ENCODE measurements at regions not wholly inside any gene's neighbourhood (a gene's known extent, or its start where the extent isn't known, plus 50 kb on each side); places are given as distances from the start of the nearest gene placed in this dataset.

DNA sequence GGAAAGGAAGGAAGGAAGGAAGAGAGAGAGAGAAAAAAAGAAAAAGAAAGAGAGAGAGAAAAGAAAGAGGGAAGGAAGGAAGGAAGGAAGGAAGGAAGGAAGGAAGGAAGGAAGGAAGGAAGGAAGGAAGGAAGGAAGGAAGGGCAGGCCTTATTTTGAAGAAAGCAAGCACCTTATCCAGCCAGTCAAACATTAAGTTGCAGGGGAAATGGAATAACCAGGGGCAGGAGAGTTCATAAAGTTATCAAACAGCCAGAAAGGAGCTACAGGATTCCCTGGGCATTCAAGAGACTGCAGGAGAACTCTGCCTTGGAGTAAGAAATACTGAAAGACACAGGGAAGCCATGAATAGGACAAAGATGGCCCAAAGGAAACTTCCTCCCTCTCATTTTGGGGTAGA lies 672.0 kb upstream of the INTU start:
- Histone ChIP-seq H3K36me3 (ENCODE audit: control insufficient read depth, low read length) (no peaks in the 10 kb centered on the region), H3K27me3 (ENCODE audit: control insufficient read depth, low read length) (no peaks in the 10 kb centered on the region), H3K27ac (ENCODE audit: low read depth, low read length) (no peak overlapping the region), H3K9me3 (ENCODE audit: control insufficient read depth, insufficient read depth, low read length) (no peaks in the 10 kb centered on the region), H3F3A (ENCODE audit: control insufficient read depth, insufficient read depth) (no peaks in the 10 kb centered on the region), H3K4me3 (ENCODE audit: low read length) (no peak overlapping the region), H3K9me2 (replicated peaks; ENCODE audit: control insufficient read depth, low read length) (no peaks in the 10 kb centered on the region), H3K4me1 (ENCODE audit: control insufficient read depth, low read length) (no peaks in the 10 kb centered on the region), H4K20me1 (ENCODE audit: control insufficient read depth, insufficient read depth, low read depth, low read length) (no peaks in the 10 kb centered on the region), H3K4me2 (ENCODE audit: low read length) (no peak overlapping the region), H3K79me2 (ENCODE audit: control insufficient read depth, low read length) (no peaks in the 10 kb centered on the region)
- TF ChIP-seq EZH2phosphoT487 (IDR thresholded peaks at IDR 0.05; ENCODE audit: borderline replicate concordance, low read length) = no peak
- TF ChIP-seq, protein P1, sequence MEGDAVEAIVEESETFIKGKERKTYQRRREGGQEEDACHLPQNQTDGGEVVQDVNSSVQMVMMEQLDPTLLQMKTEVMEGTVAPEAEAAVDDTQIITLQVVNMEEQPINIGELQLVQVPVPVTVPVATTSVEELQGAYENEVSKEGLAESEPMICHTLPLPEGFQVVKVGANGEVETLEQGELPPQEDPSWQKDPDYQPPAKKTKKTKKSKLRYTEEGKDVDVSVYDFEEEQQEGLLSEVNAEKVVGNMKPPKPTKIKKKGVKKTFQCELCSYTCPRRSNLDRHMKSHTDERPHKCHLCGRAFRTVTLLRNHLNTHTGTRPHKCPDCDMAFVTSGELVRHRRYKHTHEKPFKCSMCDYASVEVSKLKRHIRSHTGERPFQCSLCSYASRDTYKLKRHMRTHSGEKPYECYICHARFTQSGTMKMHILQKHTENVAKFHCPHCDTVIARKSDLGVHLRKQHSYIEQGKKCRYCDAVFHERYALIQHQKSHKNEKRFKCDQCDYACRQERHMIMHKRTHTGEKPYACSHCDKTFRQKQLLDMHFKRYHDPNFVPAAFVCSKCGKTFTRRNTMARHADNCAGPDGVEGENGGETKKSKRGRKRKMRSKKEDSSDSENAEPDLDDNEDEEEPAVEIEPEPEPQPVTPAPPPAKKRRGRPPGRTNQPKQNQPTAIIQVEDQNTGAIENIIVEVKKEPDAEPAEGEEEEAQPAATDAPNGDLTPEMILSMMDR (IDR thresholded peaks at IDR 0.05; ENCODE audit: low read depth, low read length, poor library complexity, severe bottlenecking) = no peak

DNA sequence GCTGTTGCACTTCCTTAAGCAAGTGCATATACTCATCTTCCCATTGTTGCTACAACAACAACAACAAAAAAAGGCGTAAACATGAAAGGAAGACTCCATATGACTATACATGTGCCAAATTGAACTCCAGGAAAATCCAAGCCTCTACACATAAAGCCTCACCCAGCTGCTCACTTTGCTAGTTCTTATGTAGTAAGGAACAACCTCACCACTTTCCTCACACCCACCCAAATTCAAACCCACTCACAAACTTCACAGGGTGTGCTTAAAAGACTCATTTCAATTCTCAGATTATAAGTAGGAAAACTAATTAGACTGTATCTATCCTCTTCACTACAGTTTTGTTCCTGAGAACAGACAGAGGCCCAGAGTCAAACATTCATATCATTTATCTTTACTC lies 671.1 kb upstream of the INTU start:
- H3K27me3 ChIP-seq (ENCODE audit: control insufficient read depth, low read length) = no peaks in the 10 kb centered on the region
- no peaks in the 10 kb centered on the region for H4K20me1 ChIP-seq (ENCODE audit: control insufficient read depth, insufficient read depth, low read depth, low read length)
- H3K4me1 ChIP-seq (ENCODE audit: control insufficient read depth, low read length) = no peaks in the 10 kb centered on the region
- H3K9me2 ChIP-seq (replicated peaks; ENCODE audit: control insufficient read depth, low read length) = no peaks in the 10 kb centered on the region
- no peaks in the 10 kb centered on the region for H3F3A ChIP-seq (ENCODE audit: control insufficient read depth, insufficient read depth)
- no peak overlapping the region for H3K27ac ChIP-seq (ENCODE audit: low read depth, low read length)
- H3K4me3 ChIP-seq (ENCODE audit: low read length) = no peak overlapping the region
- H3K79me2 ChIP-seq (ENCODE audit: control insufficient read depth, low read length) = no peaks in the 10 kb centered on the region
- no peak overlapping the region for H3K4me2 ChIP-seq (ENCODE audit: low read length)
- H3K9me3 ChIP-seq (ENCODE audit: control insufficient read depth, insufficient read depth, low read length) = no peaks in the 10 kb centered on the region
- TF ChIP-seq EZH2phosphoT487 (IDR thresholded peaks at IDR 0.05; ENCODE audit: borderline replicate concordance, low read length) = no peak
- TF ChIP-seq, protein P1 (IDR thresholded peaks at IDR 0.05; ENCODE audit: low read depth, low read length, poor library complexity, severe bottlenecking) = no peak
- no peaks in the 10 kb centered on the region for H3K36me3 ChIP-seq (ENCODE audit: control insufficient read depth, low read length)

DNA sequence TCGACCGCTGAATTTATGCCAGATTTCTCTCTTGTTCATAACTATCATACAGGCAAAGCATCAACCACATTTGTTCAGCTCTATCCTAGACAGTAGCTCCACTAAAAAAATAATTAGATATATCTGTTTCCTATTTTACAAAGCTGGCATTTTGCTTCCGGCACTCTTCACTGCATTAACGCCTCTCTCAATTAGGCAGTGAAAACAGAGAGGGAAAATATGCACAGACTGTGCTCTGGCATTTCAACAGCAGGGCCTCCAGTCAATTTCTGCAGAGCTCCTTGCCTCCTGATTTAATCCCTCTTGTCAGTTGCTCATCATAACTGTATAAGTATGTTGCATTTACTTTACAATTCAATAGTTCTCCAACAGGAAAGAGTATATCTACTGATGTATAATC lies 666.9 kb upstream of the INTU start:
- Histone ChIP-seq H3F3A (ENCODE audit: control insufficient read depth, insufficient read depth) (no peaks in the 10 kb centered on the region), H3K4me3 (ENCODE audit: low read length) (no peak overlapping the region), H3K9me3 (ENCODE audit: control insufficient read depth, insufficient read depth, low read length) (no peaks in the 10 kb centered on the region), H4K20me1 (ENCODE audit: control insufficient read depth, insufficient read depth, low read depth, low read length) (no peaks in the 10 kb centered on the region), H3K27me3 (ENCODE audit: control insufficient read depth, low read length) (no peaks in the 10 kb centered on the region), H3K4me1 (ENCODE audit: control insufficient read depth, low read length) (no peaks in the 10 kb centered on the region), H3K79me2 (ENCODE audit: control insufficient read depth, low read length) (no peaks in the 10 kb centered on the region), H3K4me2 (ENCODE audit: low read length) (no peak overlapping the region), H3K27ac (ENCODE audit: low read depth, low read length) (no peak overlapping the region), H3K9me2 (replicated peaks; ENCODE audit: control insufficient read depth, low read length) (no peaks in the 10 kb centered on the region), H3K36me3 (ENCODE audit: control insufficient read depth, low read length) (no peaks in the 10 kb centered on the region)
- TF ChIP-seq, protein P1 (IDR thresholded peaks at IDR 0.05; ENCODE audit: low read depth, low read length, poor library complexity, severe bottlenecking) = no peak
- no peak for TF ChIP-seq EZH2phosphoT487 (IDR thresholded peaks at IDR 0.05; ENCODE audit: borderline replicate concordance, low read length)
